Suprapubic skin (tissue), 4 donors: ENCODE measurements at regions not wholly inside any gene's neighbourhood (a gene's known extent, or its start where the extent isn't known, plus 50 kb on each side); places are given as distances from the start of the nearest gene placed in this dataset.

Source experiments
- CTCF ChIP-seq, 2 donors: fragments of 200-600 bp in 1 of 2; fragments of 450-650 bp in 1 of 2; sonication (generic) in 1 of 2; IDR thresholded peaks; one replicate each; pipeline ENCODE4 v1.5.1; 2016 to 2019; ENCODE audit warnings: antibody characterized with exemption in 2 of 2, mild to moderate bottlenecking in 1 of 2, moderate library complexity in 1 of 2
- EP300 ChIP-seq: sonication (generic); formaldehyde crosslinking; IDR thresholded peaks from one replicate; pipeline ENCODE4 v1.6.1; 2017; ENCODE audit warnings: antibody characterized with exemption
- POLR2A ChIP-seq, 2 donors: fragments of 450-650 bp; IDR thresholded peaks; one replicate each; pipeline ENCODE4 v1.6.1; 2017; ENCODE audit warnings: antibody characterized with exemption in 2 of 2, mild to moderate bottlenecking in 2 of 2, moderate library complexity in 2 of 2
- POLR2AphosphoS5 ChIP-seq, 3 donors: sonication (generic); formaldehyde crosslinking; IDR thresholded peaks; one replicate each; pipeline ENCODE4 v1.6.1; 2017; ENCODE audit warnings: antibody characterized with exemption in 3 of 3

GRCh38 chr4:81604683-81605218, 133.0 kb upstream of the RASGEF1B start:
- TF ChIP-seq POLR2AphosphoS5 (IDR thresholded peaks at IDR 0.05) (no peak), POLR2A (IDR thresholded peaks at IDR 0.05) (no peak), CTCF (IDR thresholded peaks at IDR 0.05) (no peak), EP300 (no peak)
